ENCODE measurements at regions not wholly inside any gene's neighbourhood (a gene's known extent, or its start where the extent isn't known, plus 50 kb on each side); places are given as distances from the start of the nearest gene placed in this dataset.
A peak's percentile ranks its signal among the peaks of the same experiment; 100 is the strongest.

GRCh38 chr20:24109537-24109936 lies 121.0 kb upstream of the GGTLC1 start:
- TF ChIP-seq CTCF (IDR thresholded peaks at IDR 0.05; ENCODE audit: low read depth, low read length, missing control alignments): no peak
- H3K4me3 ChIP-seq (ENCODE audit: low read depth, low read length): peak overlapping the region; percentile 15; the same call in 1 of the 2 replicates
- DNase-seq (ENCODE audit: low read depth): peak; percentile 29

DNA sequence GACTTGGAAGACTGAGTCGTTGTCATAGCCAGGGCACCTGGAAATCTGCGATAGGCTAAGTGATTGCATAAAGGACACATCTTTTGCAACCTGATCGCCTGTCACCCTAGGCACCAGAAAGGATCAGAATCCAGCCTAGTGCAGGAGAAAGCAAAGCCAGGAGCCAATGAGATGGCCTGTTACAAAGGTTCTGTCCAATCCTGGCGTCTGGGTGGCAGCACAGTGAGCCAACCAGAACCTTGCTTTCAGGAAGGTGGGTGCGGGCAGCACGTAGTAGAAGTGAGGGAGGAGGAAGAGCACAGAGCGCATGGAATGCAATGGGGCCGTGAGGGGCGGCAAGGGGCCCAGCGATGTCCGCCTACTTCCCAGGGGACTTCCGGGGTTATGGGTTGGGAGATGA lies 120.4 kb upstream of the GGTLC1 start:
- H3K4me3 ChIP-seq (ENCODE audit: low read depth, low read length): peak overlapping the region; percentile 15; the same call in 1 of the 2 replicates
- DNase-seq (ENCODE audit: low read depth): peak; percentile 8
- no peak for TF ChIP-seq CTCF (IDR thresholded peaks at IDR 0.05; ENCODE audit: low read depth, low read length, missing control alignments)

DNA sequence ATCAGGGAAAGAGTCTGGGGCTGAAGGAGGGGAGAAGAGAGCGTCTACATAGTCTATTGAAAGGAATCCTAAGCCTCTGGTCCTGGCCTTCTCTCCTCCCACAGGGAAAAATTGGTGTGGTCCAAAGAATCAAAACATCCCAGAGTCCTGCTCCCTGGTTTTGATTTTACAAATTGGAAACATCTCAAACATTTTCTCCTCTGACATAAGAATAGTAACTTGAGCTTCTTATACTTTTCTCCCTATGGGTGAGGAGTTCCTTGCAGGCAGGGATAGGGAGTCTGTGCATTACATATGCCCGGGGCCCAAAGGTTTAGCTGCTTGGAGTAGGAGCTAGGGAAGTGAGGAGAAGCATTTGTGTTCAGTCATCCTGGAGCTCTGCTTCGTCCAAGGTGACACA lies 120.0 kb upstream of the GGTLC1 start:
- H3K4me3 ChIP-seq (ENCODE audit: low read depth, low read length): no peak overlapping the region
- no peak for DNase-seq (ENCODE audit: low read depth)
- TF ChIP-seq CTCF (IDR thresholded peaks at IDR 0.05; ENCODE audit: low read depth, low read length, missing control alignments): no peak

DNA sequence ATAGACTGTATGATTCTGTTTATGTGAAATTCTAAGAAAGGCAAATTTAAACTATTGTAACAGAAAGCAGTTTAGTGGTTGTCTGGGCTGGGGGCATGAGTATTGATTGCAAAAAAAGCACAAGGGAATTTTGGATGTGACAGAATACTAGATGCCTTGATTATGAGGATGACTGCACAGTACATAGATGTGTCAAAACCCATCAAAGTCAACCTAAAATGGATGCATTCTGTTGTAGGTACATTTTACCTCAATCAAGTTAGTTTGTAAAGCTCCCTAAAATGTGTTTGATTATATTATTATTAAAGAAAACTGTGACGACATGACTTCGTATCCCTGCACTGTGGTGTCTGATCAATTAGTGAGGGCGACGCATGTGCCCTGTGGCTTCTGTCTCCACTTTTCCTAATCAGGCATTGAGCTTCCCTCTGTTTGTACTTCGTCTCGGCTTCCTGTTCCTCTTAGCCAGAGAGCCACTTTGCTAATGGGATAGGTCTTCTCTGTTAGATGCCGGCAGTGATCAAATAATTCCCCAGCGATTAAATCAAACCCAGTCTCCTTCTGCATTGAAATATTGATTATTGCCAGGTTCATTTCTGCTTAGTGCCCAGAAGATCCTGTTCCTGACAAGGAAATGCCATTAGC lies 118.3 kb upstream of the GGTLC1 start:
- no peak overlapping the region for H3K4me3 ChIP-seq (ENCODE audit: low read depth, low read length)
- DNase-seq (ENCODE audit: low read depth): no peak
- no peak for TF ChIP-seq CTCF (IDR thresholded peaks at IDR 0.05; ENCODE audit: low read depth, low read length, missing control alignments)

- no peak overlapping the region for H3K4me3 ChIP-seq (ENCODE audit: low read depth, low read length)
- DNase-seq (ENCODE audit: low read depth): no peak
- TF ChIP-seq CTCF (IDR thresholded peaks at IDR 0.05; ENCODE audit: low read depth, low read length, missing control alignments): no peak
Observed at GRCh38 chr20:24106150-24106800, 117.7 kb upstream of the GGTLC1 start.

GRCh38 chr20:24102749-24103333 lies 114.3 kb upstream of the GGTLC1 start:
- H3K4me3 ChIP-seq (ENCODE audit: low read depth, low read length): no peak overlapping the region
- TF ChIP-seq CTCF (IDR thresholded peaks at IDR 0.05; ENCODE audit: low read depth, low read length, missing control alignments): no peak
- no peak for DNase-seq (ENCODE audit: low read depth)

All from GM12864 (cell line).